SK-N-MC (cell line): ENCODE measurements at regions not wholly inside any gene's neighbourhood (a gene's known extent, or its start where the extent isn't known, plus 50 kb on each side); places are given as distances from the start of the nearest gene placed in this dataset.

Experiments used
- DNase-seq: peaks from one replicate; pipeline ENCODE4 v3.0.0-alpha.2; 2011; ENCODE audit warnings: low read depth, low spot score
- H3K27ac ChIP-seq: fragments of 200-600 bp; sonication (generic); 2 replicates; pipeline ENCODE4 v1.5.1; 2016; ENCODE audit warnings: mixed run types
- H3K36me3 ChIP-seq: fragments of 200-600 bp; sonication (generic); 2 replicates; pipeline ENCODE4 v1.6.1; 2017; ENCODE audit warnings: antibody characterized with exemption, low read length, mixed read lengths; ENCODE audit not compliant: insufficient read depth
- H3K4me3 ChIP-seq: fragments of 200-600 bp; sonication (generic); 2 replicates; pipeline ENCODE4 v1.5.1; 2016
- H3K9ac ChIP-seq: fragments of 200-600 bp; sonication (generic); 2 replicates; pipeline ENCODE4 v1.8.0; 2017; ENCODE audit warnings: mixed run types, mixed read lengths; ENCODE audit not compliant: insufficient read length
- H3K9me3 ChIP-seq: fragments of 200-600 bp; sonication (generic); 2 replicates; pipeline ENCODE4 v1.6.1; 2017; ENCODE audit warnings: low read depth, mild to moderate bottlenecking, antibody characterized with exemption, low read length, moderate library complexity, mixed read lengths
- EZH2 ChIP-seq: fragments of 200-600 bp; sonication (generic); IDR thresholded peaks from one replicate; pipeline ENCODE4 v1.6.1; 2017; ENCODE audit warnings: antibody characterized with exemption
- FOXP2 ChIP-seq: optimal IDR thresholded peaks from 2 replicates; pipeline ENCODE3; 2011; ENCODE audit warnings: mild to moderate bottlenecking, moderate library complexity; ENCODE audit not compliant: insufficient read depth; ENCODE audit errors: extremely low read length, control extremely low read depth
- POLR2AphosphoS5 ChIP-seq: IDR thresholded peaks from 2 replicates; pipeline ENCODE4 v1.6.1; 2012; ENCODE audit warnings: mild to moderate bottlenecking, low read depth, low read length, borderline replicate concordance

DNA sequence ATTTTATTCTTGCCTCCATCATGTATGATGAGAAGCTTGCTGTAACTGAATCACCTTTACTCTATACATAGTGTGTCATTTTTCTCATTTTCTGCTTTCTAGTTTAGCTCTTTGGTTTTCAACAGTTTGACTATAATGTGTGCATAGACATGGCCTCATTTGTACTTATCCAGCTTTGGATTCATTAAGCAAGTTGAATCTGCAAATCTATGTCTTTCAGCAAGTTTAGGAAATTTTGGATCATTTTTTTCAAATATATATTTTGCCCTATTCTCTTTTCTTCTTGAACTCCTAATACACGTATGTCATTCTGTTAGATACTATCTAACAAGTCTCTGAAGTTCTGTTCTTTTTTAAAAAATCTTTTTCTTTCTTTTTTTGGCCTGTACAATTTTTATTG, 57.8 kb downstream of the PRLHR start:
- no peak for DNase-seq
- no peak overlapping the region for H3K27ac ChIP-seq
- no peak overlapping the region for H3K4me3 ChIP-seq
- no peaks in the 10 kb centered on the region for H3K9me3 ChIP-seq
- H3K36me3 ChIP-seq = no peaks in the 10 kb centered on the region
- no peak overlapping the region for H3K9ac ChIP-seq
- TF ChIP-seq FOXP2 = no peak
- TF ChIP-seq POLR2AphosphoS5 = no peak
- TF ChIP-seq EZH2 = no peak

DNA sequence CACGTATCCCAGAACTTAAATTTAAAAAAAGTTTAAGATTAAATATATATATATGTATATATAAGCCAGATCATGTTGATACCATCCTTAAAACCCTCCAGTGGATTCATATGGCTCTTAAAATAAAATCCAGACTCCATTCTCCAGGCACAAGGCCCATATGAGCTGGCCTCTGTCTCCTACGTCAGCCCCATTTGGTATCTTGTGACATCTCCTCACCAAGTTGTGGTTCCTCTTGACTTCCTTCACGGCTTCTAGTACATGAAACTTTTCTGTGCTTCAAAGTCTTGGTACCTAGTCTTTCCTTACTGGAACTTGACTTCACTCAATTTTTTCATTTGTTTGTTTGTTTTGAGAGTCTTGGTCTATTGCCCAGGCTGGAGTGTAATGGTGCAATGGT, 61.3 kb downstream of the PRLHR start:
- Histone ChIP-seq H3K27ac (no peak overlapping the region), H3K4me3 (no peak overlapping the region), H3K36me3 (no peaks in the 10 kb centered on the region), H3K9me3 (no peaks in the 10 kb centered on the region), H3K9ac (no peak overlapping the region)
- no peak for DNase-seq
- TF ChIP-seq FOXP2 (no peak), POLR2AphosphoS5 (no peak), EZH2 (no peak)

- Histone ChIP-seq H3K4me3 (no peak overlapping the region), H3K9me3 (no peaks in the 10 kb centered on the region), H3K9ac (no peak overlapping the region), H3K27ac (no peak overlapping the region), H3K36me3 (no peaks in the 10 kb centered on the region)
- no peak for TF ChIP-seq EZH2
- no peak for TF ChIP-seq FOXP2
- TF ChIP-seq POLR2AphosphoS5 = no peak
- DNase-seq = no peak
Observed at GRCh38 chr10:118531105-118531852, 64.2 kb downstream of the PRLHR start.

- Histone ChIP-seq H3K9ac (no peak overlapping the region), H3K9me3 (no peaks in the 10 kb centered on the region), H3K27ac (no peak overlapping the region), H3K4me3 (no peak overlapping the region), H3K36me3 (no peaks in the 10 kb centered on the region)
- TF ChIP-seq POLR2AphosphoS5 = no peak
- no peak for DNase-seq
Observed at GRCh38 chr10:118528426-118528825, 67.0 kb downstream of the PRLHR start.

DNA sequence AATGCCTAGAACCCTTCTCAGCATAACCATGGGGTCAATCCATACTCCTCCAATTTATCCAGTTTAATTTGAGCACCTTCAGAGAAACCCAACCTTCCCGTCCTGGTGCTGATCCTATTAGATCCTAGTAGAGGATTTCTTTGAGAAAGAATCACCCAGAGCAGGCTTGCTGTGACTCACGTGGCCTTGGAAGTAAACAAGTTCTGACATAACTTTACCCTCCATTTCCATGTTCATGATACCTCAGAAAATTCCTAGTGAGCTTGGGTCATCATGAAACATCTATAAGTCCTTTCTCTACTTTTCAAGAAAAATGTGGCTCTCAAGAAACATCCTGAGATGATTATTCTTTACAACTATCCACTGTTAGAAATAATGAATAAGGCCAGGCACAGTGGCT, 71.7 kb downstream of the PRLHR start:
- TF ChIP-seq POLR2AphosphoS5 (no peak), EZH2 (no peak), FOXP2 (no peak)
- Histone ChIP-seq H3K27ac (no peak overlapping the region), H3K36me3 (no peaks in the 10 kb centered on the region), H3K4me3 (no peak overlapping the region), H3K9ac (no peak overlapping the region), H3K9me3 (no peaks in the 10 kb centered on the region)
- no peak for DNase-seq

GRCh38 chr10:118522791-118523498, 72.5 kb downstream of the PRLHR start:
- Histone ChIP-seq H3K9ac (no peak overlapping the region), H3K36me3 (no peaks in the 10 kb centered on the region), H3K9me3 (no peaks in the 10 kb centered on the region), H3K27ac (no peak overlapping the region), H3K4me3 (no peak overlapping the region)
- no peak for DNase-seq
- TF ChIP-seq EZH2 (no peak), FOXP2 (no peak), POLR2AphosphoS5 (no peak)

DNA sequence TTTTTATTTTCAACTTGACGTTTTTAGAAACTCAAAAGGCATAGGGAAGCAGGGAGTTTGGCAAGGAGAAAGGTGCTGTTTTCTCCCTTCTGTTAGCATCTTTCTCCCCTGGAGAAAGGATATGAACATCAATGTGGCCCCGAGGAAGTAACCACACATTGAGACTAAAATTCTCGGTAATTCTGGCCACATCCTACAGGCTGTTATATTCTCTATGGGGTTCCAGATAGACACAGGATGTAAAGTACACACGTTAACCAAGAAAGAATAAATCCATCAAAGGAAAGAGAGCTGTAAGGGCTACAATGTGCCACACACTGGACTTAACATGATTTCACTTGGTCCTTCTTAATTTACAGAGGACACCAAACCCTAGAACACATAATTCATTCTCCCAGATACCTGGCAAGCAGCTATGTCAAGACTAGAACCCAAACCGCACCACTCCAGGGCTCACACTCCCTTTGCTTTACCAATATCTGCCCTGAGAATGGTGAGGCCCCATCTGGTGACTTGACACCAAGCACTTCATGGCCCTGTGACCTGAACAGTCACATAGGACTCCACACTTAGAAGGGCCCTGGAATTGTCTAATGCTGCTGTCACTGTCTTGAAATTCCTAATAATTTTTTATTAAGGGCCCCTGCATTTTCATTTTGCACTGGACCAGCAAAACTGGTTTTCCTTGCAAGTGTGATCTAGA, 73.9 kb downstream of the PRLHR start:
- Histone ChIP-seq H3K9ac (no peak overlapping the region), H3K36me3 (no peaks in the 10 kb centered on the region), H3K9me3 (no peaks in the 10 kb centered on the region), H3K4me3 (no peak overlapping the region), H3K27ac (no peak overlapping the region)
- no peak for TF ChIP-seq POLR2AphosphoS5
- no peak for TF ChIP-seq FOXP2
- no peak for TF ChIP-seq EZH2
- DNase-seq = no peak

DNA sequence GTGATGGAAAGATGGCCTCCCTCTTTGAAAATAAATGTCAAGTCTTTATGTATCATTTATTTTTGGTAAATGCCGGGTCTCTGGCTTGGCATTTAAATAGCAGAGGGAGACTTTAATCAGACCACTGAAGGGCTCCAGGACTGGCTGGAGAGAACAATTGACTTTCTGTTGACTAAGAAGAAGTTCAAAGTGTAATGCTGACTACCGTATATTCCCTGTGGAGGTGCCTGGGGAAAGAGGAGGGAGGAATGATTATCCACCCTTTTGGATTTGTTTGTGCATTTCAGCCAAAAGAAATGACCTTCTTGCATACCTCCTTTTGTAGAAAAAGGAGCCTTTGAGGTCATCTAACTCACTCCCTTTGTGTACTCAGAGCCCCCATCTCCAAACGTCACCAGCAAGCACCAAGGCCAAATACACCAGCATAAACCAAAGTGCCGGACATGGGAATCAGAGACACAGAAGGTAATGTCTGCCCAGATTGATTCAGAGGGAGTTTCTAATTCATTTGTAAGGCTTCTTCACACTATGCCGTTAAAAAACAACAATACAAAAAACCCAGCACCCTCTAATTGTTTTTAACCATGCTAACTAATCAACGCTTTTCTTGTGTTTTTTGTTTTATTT, 75.2 kb downstream of the PRLHR start:
- H3K27ac ChIP-seq = no peak overlapping the region
- no peak overlapping the region for H3K9ac ChIP-seq
- TF ChIP-seq POLR2AphosphoS5 = no peak
- TF ChIP-seq EZH2 = no peak
- no peak for TF ChIP-seq FOXP2
- no peak overlapping the region for H3K4me3 ChIP-seq
- no peak for DNase-seq
- no peaks in the 10 kb centered on the region for H3K9me3 ChIP-seq
- H3K36me3 ChIP-seq = no peaks in the 10 kb centered on the region
